ENCODE measurements at regions not wholly inside any gene's neighbourhood (a gene's known extent, or its start where the extent isn't known, plus 50 kb on each side); places are given as distances from the start of the nearest gene placed in this dataset.

- TF ChIP-seq POLR2A (IDR thresholded peaks at IDR 0.05), result no peak
- TF ChIP-seq, protein P1, sequence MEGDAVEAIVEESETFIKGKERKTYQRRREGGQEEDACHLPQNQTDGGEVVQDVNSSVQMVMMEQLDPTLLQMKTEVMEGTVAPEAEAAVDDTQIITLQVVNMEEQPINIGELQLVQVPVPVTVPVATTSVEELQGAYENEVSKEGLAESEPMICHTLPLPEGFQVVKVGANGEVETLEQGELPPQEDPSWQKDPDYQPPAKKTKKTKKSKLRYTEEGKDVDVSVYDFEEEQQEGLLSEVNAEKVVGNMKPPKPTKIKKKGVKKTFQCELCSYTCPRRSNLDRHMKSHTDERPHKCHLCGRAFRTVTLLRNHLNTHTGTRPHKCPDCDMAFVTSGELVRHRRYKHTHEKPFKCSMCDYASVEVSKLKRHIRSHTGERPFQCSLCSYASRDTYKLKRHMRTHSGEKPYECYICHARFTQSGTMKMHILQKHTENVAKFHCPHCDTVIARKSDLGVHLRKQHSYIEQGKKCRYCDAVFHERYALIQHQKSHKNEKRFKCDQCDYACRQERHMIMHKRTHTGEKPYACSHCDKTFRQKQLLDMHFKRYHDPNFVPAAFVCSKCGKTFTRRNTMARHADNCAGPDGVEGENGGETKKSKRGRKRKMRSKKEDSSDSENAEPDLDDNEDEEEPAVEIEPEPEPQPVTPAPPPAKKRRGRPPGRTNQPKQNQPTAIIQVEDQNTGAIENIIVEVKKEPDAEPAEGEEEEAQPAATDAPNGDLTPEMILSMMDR (IDR thresholded peaks at IDR 0.05), result no peak
These were observed 522.1 kb upstream of the RAB6C start for GRCh38 chr2:129457277-129457818.

Data from right lobe of liver (tissue), 4 donors.